NCI-H345 treated with DMSO at 0.1 percent for 48 hours (cell line): ENCODE measurements at regions not wholly inside any gene's neighbourhood (a gene's known extent, or its start where the extent isn't known, plus 50 kb on each side); places are given as distances from the start of the nearest gene placed in this dataset.
"Not testable (repeated sequence)": the region's sequence is repeated elsewhere in the genome, so short reads cannot be mapped to it uniquely, and the experiment has no call there.

Experiments
- DNase-seq: peaks from one replicate; lab custom pipeline; 2025; ENCODE audit not compliant: unreplicated experiment; lab: John Stamatoyannopoulos, UW

DNA sequence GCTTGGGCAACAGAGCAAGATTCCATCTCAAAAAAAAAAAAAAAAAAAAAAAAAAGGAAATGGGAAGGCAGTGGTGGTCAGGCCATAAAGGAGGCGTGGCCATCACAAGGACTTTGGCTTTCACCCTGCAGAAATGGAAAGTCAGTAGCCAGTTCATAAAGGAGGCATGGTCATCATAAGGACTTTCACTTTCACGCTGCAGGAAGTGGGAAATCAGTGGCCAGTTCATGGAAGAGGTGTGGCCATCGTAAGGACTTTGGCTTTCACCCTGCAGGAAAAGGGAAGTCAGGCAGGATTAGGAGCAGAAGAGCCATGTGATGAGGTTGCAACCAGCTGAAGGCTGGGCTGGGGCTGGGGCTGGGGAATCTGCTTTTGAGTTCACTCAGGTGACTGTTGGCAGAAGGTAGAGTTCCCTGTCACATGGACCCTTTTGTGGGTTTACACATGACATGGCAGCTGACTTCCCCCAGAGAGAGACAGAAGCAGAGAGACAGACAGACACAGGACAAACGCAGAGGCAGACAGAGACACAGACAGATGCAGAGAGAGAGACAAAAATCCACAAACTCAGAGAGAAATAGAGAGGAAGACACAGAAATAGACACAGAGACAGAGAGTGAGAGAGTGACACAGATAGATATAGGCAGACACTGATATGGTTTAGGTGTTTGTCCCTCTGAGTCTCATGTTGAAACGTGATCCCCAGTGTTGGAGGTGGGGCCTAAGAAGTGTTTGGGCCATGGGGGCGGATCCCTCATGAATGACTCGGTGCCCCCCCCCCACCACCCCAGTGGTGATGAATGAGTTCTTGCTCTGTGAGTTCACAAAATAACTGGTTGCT is 263.9 kb upstream of the KAZN start:
- DNase-seq = no peak

DNA sequence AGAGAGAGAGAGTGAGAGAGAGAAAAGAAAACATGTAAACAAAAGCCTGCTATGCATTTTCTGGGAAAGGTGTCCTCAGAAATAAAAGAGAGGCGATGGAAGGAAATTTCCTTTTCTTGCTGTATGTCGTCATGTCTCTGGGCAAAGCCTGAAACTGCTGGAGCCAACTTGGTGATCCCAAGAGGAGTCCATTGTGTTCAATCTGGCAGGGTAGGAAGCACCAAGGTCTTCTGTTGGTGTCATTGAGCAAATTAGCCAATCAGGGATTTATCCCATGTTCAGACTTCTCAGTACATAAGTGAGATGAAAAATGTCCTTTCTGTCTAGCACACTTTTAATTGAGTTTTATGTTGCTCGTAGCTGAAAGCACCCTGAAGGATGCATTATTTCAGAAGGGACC is 260.0 kb upstream of the KAZN start:
- no peak for DNase-seq

DNA sequence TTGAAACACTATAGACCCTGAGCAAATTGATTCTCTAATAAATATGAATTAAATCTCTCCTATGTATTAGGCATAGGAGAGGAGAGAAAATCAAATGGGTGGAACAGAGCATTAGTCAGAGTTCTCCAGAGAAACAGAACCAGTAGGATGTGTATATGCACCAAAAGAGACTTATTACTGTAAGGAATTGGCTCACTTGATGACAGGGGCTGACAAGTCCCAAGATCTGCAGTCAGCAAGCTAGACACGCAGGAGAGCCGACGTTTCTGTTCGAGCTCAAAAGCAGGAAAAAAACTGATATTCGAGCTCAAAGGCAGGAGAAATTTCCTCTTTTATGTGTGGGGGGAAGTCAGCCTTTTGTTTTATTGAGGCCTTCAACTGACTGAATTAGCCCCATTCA is 259.2 kb upstream of the KAZN start:
- DNase-seq = no peak

DNA sequence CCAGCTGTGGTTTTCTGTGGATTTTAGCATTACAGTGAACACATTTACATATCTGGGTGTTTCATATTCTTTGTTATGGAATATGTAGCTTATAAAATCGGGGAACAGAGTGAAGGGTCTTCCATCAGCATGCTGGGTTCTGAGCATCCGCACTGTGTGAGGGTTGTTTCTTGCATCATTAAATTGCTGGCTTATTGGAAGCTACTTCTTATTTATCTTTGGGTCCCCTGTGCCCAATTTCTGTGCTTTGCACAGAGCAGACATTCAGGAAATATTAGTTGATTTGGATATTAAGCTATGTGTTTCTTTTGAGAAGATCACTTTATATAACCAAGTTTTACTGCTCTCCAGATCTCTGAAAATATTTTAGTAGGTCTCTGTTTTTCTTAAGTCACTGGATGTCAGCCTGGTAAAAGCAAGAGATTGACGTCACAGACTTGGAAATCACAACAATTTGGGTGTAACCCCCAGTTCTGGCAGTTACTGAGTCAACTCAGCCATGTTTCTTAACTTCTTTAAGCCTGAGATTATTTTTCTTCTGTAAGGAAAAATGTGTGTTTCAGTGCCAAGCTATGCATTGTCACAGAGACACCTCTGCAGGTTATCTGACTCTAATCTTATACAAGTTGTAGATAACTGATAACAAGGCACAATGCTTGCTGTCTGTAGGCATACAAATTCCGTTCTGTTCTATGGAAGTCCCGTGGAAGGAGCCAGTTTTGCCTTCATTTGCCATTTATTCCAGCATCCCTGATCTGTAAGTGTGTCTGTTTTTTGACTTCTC is 258.3 kb upstream of the KAZN start:
- no peak for DNase-seq

DNA sequence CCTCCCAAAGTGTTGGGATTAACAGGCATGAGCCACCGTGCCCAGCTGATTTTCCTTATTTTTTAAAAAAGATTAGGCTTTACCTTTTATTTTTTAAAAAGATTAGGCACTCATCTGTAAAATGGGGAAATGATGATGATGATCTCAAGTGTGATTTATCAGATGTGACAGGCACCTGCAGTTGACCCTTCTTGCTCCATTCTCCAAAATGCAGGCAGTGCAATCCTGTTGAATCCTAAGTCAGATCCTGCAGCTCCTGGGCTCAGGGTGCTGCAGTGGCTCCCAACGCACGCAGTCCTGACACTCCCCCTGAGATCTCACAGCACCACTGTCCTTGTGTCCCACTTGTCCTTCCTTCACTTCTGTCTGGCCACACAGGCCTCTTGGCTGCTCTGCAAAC is 257.3 kb upstream of the KAZN start:
- no peak for DNase-seq

DNA sequence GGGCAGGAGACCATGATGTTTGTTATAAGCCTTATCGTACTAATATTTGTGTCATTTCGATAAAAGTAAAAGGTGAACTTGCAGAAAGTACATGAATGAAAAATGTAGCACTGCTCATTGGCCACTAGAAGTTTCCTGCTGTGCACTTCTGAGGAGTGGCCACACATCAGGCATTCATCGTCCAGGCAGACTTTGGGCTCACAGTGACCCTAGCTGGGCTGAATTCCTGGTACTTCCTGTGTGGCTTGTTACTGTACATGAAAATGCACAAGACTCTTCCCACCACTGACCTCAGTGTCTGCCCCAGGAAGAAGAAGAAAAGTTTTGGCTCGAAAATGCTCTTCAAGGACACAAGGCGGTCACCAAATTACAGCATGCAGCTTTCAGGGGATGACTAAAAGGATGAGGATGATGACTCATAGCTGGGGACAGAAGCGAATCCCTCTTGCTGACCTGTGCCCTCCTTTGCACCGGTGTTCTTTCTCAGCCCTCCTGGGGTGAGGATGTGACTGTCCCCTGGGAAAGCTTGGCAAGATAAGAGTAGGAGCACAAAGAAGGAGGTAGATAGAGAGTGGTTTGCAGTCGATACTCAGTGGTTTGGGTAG is 252.4 kb upstream of the KAZN start:
- DNase-seq = no peak

DNA sequence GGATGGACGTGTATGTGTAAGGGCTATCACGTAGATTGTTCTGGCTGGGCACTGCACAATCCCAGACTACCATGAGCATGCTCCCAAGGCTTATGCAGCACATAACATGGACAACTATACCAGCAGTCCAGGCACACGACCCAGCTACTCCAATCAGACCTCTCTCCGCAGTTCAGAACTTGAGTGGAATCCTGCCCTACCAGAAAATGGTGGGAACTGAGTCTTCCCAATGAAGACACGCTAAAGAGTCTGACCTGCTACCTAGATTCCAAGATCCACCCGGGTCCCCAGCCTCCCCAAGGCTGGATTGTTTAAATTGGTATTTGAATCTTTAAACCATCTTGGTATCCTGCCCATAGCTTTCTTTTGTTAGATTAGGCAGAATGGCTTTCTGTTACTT is 251.3 kb upstream of the KAZN start:
- DNase-seq = no peak

DNA sequence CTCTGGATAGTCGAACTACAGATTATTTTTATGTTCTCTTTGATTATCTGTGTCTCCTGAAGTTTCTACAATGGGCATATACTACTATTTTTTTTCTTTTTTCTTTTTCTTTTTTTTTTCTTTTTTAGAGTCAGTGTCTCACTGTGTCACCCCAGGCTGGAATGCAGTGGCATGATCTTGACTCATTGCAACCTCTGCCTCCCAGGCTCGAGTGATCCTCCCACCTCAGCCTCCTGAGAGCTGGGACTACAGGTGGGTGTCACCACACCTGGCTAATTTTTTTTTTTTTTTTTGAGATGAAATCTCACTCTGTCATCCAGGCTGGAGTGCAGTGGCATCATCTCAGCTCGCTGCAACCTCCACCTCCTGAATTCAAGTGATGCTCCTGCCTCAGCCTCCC is 250.7 kb upstream of the KAZN start:
- DNase-seq = no peak

DNA sequence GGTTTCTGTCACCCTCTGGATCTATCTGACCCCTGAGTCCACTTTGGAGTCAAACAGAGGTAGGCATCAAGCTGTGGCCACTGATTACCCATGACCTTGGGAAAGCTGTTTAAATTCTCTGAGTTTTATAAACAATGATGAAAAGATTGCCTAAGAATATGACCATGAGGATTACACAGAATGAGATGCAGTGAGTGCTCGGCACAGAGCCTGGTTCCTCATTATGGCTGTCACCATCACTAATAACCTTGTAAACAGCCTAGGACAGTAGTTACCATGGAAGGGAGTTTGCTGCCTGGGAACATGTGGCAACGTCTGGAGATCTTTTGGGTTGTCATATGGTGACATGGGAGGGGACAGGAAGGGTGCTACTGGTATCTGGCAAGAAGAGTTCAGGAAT is 248.3 kb upstream of the KAZN start:
- DNase-seq = no peak

DNA sequence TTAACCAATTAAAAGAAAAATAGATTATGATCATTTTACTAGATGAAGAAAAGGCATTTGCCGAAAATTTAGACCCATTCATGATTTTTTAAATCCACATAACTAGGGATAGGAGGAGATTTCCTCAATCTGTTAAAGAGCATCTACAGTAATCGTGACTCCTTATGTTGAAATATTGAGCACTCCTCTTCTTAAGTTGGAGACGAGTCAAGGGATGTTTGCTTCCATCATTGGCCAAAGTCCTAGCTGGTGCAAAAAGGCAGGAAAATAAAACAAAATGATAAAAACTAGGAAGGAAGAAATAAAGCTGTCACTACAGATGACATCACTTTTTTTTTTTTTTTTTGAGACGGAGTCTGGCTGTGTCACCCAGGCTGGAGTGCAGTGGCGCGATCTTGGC is 245.6 kb upstream of the KAZN start:
- DNase-seq = no peak

DNA sequence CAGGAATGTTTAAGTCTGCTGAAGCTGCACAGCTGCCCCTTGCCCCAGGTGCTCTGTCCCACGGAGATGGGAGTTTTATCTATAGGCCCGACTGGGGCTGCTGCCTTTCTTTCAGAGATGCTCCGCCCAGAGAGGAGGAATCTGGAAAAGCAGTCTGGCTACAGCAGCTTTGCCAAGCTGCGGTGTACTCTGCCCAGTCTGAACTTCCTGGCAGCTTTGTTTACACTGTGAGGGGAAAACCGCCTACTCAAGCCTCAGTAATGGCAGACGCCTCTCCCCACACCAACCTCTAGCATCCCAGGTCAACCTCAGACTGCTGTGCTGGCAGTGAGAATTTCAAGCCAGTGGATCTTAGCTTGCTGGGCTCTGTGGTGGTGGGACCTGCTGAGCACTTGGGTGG is 237.5 kb upstream of the KAZN start:
- DNase-seq = not testable (repeated sequence)

DNA sequence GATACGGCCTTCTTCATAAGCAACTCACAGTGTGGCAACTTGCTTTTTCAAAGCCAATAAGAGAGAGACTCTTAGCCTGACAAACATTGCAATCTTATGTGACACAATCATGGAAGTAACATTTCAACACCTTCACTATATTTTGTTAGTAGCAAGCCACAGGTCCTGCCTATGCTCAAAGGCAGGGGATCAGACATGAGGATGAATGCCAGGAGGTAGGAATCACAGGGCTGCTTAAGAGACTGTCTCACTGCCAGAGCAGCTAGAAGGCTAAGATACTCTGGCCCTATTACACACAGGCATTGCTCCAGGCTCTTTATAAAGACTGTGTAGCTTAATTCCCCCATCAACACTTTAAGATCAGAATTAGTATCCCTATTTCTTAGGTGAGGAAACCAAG is 236.2 kb upstream of the KAZN start:
- no peak for DNase-seq

DNA sequence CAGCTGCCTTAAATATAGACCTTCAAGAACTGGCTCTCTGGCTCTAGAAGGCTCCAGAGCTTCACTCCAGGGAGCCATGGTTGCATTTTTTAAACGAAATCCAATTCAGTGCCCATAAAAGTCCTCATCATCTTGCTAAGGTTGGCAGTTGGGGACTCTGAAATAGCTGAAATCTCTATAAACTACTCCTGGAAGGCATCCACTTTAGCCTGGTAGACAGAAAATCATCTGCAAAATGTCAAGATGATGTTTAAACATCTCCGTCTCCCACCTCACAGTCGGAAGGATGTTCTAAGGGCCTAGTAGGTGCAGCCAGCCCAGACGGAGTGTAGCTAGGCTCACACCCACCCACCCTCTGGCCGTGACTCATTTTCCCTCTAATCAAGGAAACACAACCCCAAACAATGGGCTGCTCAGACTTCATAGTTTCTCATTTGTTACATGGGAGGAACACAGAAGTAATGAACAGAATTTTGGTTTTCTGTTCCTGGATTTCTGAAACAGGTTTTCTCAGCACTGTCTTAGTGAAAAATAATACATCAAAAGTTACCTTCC is 235.4 kb upstream of the KAZN start:
- DNase-seq = no peak

DNA sequence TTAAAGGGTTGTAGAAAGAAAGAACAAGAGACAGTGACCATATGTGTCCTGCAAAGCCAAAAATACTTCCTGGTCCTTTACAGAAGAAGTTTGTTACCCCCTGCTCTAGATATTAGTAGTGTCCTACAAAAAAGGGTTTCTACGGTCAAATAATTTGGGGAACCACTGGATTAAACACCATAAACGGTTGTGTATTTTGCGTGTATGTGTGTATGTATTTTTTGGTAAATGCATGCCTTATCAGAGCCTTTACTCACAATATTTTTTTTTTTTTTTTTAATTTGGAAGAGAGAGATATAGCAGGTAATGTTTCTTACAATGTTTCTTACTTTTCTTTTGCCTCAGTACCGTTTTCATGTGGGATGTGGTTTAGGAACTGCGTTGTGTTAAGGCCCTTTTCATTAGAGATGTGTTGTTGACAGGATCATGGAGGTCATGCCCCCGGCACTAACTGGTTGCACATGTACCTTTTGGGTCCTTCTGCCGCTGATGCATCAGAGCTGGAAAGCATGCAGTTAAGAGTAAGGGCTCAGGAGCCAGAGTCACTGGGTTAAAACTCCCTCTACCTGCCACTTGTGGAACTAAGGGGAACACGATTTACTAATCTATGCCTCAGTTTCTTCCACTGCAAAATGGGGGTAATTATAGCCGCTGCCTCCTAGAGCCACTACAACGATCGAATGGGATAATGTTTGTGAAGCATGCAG is 234.6 kb upstream of the KAZN start:
- DNase-seq = no peak

DNA sequence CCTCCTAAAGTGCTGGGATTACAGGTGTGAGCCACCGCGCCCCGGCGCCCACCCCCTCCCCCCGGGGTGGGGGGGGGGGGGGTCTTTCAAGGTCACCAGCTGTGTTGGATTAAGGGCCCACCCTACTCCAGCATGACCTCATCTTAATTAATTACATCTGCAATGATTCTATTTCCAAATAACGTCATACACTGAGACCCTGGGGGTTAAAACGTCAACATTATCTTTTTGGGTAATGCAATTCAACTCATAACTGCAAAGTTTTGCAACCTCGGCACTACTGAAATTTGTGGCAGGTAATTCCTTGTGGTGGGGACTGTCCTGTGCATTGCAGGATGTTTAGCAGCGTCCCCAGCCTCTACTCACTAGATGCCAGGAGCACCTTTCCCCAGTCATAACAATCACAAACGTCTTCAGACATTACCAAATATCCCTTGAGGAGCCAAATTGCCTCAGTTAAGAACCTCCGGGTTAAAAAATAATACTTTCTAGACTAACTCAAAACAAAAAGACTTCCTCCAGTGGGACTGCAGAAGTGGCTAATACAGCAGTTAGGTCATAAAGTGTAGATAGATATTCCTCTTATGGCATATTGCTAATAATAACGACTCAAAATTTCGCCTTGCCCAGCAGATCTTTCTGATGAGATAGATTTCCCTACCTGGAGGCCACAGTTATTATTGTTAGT is 233.0 kb upstream of the KAZN start:
- DNase-seq = no peak

DNA sequence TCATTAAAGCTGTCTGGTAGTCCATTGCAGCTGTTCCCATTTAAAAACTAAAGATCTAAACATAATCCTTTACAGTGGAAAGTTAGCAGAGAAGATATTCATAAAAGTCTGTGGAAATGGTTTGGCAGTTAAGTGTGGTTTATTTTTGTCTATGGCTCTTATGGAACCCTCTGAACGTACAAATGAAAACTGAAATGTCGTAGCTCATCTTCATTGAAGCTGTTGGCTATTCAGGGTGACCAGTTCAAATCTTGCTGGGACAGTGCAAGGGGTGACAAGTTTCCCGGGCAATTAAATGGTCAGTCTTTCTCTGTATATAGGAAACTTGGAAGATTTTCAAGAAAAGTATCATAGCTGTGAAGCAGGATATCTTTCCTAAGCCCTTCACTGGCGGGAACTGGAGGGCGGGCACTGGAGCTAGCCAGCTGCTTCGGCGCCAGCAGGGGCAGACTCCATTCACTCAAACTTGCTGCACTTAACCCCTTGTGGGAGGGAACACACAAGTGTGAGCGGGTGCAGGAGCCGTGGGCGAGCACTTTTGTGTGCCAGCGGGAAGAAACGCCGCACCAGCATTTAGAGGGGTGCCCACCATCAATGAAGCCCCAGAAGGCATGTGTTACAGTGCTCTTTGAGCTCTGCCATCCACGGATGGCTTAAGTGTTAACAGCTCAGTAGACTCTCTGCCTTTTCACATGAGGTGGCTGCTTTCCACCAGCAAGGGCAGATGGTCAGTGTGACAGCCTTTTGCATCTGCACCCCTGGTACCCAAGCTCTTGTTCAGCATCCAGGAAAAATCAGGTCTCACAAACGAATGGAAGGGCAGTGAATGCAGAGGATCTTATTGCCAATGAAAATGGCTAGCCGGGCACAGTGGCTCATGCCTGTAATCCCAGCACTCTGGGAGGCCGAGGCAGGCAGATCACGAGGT is 232.1 kb upstream of the KAZN start:
- no peak for DNase-seq

DNA sequence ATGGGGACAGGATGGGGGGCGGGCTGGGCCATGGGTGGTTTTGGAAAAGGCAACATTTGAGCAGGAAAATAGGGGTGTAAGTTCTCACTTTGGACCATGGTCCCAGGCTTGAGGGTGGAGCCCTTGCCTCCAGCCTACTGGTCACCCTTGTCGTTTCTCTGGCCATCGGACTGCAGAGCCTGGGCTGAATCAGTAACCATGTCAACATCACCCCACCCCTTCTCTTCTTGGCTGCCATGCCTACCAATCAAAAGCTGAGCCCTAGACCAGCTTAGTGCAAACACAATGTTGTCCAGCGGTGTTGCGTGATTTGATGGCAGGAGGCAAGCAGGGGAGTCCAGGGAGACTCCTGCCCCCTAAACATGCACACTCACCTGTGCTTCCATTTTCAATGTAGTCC is 231.0 kb upstream of the KAZN start:
- DNase-seq = no peak

DNA sequence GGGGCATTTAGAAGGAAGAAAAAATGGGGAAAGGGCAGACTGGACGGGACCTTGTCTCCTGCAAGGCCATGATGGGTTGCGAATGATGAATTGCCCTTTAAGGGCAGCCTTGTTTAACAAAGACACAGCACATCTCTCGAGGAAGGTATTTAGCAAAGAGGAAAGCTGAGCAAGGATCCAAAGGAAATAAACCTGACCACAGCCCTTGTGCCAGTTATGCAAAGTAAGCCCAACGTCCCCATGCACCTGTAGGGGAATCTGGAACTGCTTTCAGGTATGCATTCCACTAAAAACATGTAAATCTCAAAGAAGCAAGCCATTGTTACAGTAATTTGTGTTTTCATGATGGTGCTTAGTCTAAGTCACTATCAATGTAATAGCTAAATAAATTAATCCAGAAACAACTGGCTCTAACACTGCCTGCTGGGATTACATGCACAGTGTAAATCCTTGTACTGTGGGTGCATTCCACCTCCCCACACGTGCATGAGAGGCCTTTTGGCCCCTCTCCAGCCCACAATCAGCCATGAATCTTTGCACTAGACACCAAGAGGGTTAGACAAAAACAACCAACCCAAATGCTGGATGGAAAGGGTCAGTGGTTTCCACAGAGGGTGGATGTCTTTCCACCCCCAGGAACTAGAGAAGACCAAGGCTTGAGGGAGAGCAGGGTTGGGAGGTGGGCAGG is 228.8 kb upstream of the KAZN start:
- DNase-seq = no peak
